ENCODE measurements at regions not wholly inside any gene's neighbourhood (a gene's known extent, or its start where the extent isn't known, plus 50 kb on each side); places are given as distances from the start of the nearest gene placed in this dataset.

GRCh38 chr20:61186771-61187472 lies 65.1 kb upstream of the CDH4 start:
- DNase-seq: no peak

- no peak for DNase-seq
Observed at GRCh38 chr20:61189534-61189933, 62.5 kb upstream of the CDH4 start.

- no peak for DNase-seq
Observed at GRCh38 chr20:61191096-61191495, 61.0 kb upstream of the CDH4 start.

- no peak for DNase-seq
Observed at GRCh38 chr20:61192337-61192950, 59.6 kb upstream of the CDH4 start.

- DNase-seq: no peak
Observed at GRCh38 chr20:61193164-61193563, 58.9 kb upstream of the CDH4 start.
